Sigmoid colon (tissue), 4 donors: ENCODE measurements at regions not wholly inside any gene's neighbourhood (a gene's known extent, or its start where the extent isn't known, plus 50 kb on each side); places are given as distances from the start of the nearest gene placed in this dataset.

Experiments
- EP300 ChIP-seq, 4 donors: sonication (generic); formaldehyde crosslinking; IDR thresholded peaks; one replicate each; pipeline ENCODE4 v1.6.1; 2017; ENCODE audit warnings: antibody characterized with exemption in 4 of 4
- POLR2A ChIP-seq, 2 donors: fragments of 450-650 bp; IDR thresholded peaks; one replicate each; pipeline ENCODE4 v1.6.1; 2016; ENCODE audit warnings: antibody characterized with exemption in 2 of 2, mild to moderate bottlenecking in 2 of 2, moderate library complexity in 2 of 2
- POLR2AphosphoS5 ChIP-seq, 4 donors: sonication (generic); formaldehyde crosslinking; IDR thresholded peaks; one replicate each; pipeline ENCODE4 v1.6.1; 2017; ENCODE audit warnings: antibody characterized with exemption in 4 of 4
- TF ChIP-seq, protein P1 (sequence below), 4 experiments: fragments of 450-650 bp in 3 of 4; fragments of 200-600 bp in 1 of 4; IDR thresholded peaks; one replicate each; pipeline ENCODE4 v1.5.1; 2016 to 2019; ENCODE audit warnings: antibody characterized with exemption in 4 of 4, mild to moderate bottlenecking in 3 of 4, moderate library complexity in 2 of 4

GRCh38 chr3:83863380-83863779, 1095.4 kb upstream of the CADM2 start:
- TF ChIP-seq, protein P1, sequence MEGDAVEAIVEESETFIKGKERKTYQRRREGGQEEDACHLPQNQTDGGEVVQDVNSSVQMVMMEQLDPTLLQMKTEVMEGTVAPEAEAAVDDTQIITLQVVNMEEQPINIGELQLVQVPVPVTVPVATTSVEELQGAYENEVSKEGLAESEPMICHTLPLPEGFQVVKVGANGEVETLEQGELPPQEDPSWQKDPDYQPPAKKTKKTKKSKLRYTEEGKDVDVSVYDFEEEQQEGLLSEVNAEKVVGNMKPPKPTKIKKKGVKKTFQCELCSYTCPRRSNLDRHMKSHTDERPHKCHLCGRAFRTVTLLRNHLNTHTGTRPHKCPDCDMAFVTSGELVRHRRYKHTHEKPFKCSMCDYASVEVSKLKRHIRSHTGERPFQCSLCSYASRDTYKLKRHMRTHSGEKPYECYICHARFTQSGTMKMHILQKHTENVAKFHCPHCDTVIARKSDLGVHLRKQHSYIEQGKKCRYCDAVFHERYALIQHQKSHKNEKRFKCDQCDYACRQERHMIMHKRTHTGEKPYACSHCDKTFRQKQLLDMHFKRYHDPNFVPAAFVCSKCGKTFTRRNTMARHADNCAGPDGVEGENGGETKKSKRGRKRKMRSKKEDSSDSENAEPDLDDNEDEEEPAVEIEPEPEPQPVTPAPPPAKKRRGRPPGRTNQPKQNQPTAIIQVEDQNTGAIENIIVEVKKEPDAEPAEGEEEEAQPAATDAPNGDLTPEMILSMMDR (IDR thresholded peaks at IDR 0.05): no peak
- TF ChIP-seq EP300 (IDR thresholded peaks at IDR 0.05) (no peak), POLR2AphosphoS5 (IDR thresholded peaks at IDR 0.05) (no peak), POLR2A (IDR thresholded peaks at IDR 0.05) (no peak)
